NCI-H82 (cell line): ENCODE measurements at regions not wholly inside any gene's neighbourhood (a gene's known extent, or its start where the extent isn't known, plus 50 kb on each side); places are given as distances from the start of the nearest gene placed in this dataset.

ENCODE experiments used
- DNase-seq: peaks from one replicate; lab custom pipeline; 2025; lab: John Stamatoyannopoulos, UW

DNA sequence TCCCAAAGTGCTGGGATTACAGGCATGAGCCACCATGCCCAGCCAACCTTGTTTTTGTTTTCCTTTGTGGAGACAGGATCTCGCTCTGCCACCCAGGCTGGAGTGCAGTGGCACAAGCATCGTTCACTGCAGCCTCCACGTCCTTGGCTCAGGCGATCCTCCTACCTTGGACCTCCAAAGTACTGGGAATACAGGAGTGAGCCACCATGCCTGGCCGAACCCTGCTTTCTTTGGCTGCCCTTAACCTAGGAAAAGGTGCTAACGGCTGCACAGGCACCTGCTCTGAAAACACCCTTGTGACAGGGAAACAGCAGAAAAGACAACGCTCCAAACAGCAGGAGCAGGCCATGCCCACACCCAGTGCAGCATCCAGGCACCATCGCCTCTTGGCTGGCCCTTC lies 71.9 kb downstream of the OAT start:
- DNase-seq = no peak

DNA sequence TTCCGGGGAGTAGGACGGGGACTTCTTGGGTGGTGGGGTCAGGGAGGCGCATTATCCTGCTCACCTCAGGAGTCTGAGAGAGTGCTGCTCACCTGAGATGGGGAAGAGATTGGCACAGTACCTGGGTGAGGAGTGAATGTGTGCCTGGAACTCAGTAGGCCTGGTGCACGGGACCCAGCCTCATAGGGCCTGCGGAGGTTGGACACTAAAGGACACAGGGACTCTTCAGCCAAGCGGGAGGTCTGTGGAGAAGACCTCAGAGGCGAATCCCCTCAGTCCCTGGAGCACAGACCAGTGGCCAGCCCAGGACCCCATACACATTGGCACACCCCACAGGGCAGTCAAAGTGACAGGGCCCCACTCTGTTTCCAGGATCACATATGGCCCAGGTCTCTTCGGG lies 73.2 kb downstream of the OAT start:
- DNase-seq = no peak

DNA sequence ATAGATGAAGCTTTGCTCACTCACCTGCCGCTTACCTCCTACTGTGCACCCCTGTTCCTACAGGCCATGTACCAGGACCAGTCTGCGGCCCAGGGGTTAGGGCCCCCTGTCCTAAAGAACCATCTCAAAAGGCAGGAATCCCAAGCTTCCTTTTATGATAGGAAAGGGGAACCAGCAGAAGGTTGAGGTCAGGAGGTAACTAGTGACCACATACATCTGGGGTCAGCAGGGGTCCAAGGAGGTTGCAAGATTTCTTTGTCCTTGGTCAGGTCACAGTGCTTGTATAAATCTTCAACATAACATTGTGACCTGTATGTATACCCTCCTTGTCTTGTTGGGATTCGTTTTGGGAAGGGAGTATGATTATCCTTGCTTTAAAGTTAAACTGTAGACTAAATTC lies 73.8 kb downstream of the OAT start:
- no peak for DNase-seq

GRCh38 chr10:124344266-124344590 lies 74.5 kb downstream of the OAT start:
- no peak for DNase-seq

DNA sequence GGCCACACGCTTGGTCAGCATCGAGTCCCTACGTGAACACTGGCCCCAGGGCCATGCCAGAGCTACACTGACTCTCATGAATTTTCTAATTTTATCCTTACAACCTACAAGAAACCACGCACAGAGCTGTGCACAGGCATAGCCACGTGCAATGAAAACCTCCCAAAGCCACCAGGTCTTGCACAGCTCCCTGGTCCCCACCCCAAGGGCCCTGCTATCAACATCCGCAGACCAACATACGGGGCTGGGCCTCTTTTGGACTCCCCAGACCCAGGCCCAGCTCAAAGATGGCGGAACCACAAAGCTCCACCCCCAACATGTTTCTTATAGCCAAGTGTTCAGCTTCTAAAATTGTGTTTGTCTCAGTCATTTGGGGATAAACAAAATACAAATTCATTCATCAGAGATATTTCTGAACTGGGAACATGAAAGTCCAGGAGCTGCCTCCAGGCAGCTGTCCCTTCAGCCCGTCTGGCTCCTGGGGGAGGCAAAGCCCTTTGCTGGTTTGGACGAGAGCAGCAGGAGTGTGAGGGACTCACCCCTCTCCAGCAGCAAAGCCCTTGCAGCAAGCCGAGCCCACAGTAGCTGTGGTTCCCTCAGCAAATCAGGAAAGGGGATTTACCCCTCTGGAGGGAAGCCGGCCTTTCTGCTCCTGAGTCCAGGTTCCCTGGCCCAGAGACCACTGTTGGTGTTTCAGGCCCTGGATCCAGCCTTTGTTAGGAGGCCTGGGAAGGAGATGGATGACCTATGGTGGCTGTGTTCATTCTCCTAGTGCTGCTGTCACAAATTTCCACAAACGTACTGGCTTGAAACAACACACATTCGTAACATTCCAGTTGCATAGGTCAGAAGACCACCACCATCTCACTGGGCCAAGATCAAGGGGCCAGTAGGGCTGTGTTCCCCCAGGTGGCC lies 75.1 kb downstream of the OAT start:
- DNase-seq = no peak

- no peak for DNase-seq
Observed at GRCh38 chr10:124342821-124343170, 75.9 kb downstream of the OAT start.

- DNase-seq = no peak
Observed at GRCh38 chr10:124342136-124342820, 76.4 kb downstream of the OAT start.

DNA sequence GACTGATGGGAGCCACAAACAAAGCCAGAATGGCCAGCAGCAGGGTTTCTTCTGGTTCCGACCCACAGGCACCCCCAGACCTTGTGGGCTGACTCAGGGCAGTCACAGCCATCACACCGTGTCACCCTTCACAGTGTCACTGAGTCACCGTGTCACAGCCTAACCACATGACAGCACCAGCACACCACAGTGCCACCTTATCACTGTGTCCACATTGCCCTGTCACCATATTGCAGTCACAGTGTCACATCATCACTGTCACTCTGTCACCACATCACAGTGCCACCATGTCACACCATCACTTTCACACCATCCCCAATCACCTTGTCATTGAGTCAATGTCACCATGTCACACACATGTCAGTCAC lies 77.0 kb downstream of the OAT start:
- no peak for DNase-seq

- DNase-seq = no peak
Observed at GRCh38 chr10:124340033-124340760, 78.5 kb downstream of the OAT start.

DNA sequence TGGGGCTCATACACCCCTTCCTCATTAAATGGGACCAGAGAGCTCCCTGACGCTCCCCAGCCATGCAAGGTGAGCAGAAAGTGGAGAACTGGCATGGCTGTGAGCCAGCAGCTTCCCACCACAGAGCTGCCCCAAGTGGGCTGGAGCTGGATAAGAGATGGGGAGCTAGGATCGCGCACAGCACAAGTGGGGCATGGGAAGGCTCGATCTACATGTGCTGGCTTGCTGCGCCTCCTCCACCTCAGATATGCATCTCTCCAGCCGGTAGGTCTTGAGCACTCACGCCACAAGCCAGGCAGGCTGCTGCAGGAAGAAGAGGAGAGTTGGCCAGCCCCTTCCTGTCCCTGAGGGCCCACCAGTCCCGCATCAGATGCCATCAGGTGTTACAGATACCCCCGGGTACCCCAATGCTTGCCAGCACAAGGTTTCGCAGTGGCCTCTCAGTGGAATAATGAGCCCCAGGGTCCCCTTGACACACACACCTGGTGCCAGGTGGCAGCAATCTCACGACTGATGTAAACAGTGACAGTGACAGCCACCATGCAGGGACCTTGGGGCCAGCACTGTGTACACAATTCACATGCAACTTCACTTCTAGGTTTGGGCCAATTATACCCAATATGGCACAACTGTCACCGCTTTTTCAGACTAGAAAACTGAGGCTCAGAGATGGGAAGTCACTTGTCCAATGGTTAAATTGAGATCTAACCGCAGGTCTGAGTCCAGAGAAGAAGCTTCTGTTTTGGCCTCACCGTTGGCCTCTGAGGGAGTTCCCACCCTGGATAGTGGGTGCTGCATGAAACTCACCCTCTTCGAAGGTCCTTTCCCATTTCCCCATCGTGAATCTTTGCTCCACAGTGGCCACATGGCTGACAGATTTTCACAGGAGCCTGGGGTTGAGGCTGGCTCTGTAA lies 79.3 kb downstream of the OAT start:
- no peak for DNase-seq

DNA sequence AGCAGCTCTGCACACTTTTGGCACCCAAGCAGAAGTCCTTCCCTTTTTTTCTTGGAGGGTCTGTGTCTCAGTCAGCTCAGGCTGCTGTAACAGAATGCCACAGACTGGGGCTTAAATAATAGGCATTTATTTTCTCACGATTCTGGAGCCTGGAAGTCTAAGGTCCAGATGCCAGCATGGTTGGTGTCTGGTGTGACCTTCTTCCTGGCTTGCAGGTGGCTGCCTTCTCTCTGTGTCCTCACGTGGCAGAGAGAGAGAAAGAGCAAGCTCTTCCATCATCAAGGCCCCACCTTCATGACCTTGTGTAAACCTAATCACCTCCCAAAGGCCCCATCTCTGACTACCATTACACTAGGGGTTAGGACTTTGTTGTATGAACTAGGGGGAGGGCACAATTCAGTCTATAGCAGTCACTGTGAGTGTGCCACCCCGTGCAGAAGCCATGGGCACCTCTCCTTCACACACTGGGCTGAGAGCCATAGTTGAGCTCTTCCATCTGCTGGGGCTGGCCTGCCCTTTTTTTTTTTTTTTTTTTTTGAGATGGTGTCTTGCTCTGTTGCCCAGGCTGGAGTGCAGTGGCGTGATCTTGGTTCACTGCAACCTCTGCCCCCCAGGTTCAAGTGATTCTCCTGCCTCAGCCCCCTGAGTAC lies 80.3 kb downstream of the OAT start:
- no peak for DNase-seq

- DNase-seq = no peak
Observed at GRCh38 chr10:124336186-124336585, 82.5 kb downstream of the OAT start.

DNA sequence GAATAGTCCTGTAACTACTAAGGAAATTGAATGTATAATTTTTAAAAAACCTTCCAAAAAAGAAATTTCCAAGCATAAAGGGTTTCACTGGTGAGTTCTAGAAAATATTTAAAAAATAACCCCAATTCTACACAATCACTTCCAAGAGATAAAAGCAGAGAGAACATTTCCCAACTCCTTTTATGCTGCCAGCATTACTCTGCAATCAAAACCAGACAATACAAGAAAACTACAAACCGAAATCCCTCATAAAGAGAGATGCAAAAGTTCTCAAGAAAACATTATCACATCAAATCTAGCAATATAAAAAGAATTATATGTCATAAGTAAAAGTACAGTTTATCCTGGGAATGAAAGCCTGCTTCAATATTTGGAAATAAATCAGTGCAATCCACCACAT lies 84.8 kb downstream of the OAT start:
- DNase-seq = no peak

- no peak for DNase-seq
Observed at GRCh38 chr10:124332426-124332825, 86.3 kb downstream of the OAT start.

GRCh38 chr10:124329941-124330340 lies 88.8 kb downstream of the OAT start:
- DNase-seq = no peak

- no peak for DNase-seq
Observed at GRCh38 chr10:124329362-124329761, 89.4 kb downstream of the OAT start.

DNA sequence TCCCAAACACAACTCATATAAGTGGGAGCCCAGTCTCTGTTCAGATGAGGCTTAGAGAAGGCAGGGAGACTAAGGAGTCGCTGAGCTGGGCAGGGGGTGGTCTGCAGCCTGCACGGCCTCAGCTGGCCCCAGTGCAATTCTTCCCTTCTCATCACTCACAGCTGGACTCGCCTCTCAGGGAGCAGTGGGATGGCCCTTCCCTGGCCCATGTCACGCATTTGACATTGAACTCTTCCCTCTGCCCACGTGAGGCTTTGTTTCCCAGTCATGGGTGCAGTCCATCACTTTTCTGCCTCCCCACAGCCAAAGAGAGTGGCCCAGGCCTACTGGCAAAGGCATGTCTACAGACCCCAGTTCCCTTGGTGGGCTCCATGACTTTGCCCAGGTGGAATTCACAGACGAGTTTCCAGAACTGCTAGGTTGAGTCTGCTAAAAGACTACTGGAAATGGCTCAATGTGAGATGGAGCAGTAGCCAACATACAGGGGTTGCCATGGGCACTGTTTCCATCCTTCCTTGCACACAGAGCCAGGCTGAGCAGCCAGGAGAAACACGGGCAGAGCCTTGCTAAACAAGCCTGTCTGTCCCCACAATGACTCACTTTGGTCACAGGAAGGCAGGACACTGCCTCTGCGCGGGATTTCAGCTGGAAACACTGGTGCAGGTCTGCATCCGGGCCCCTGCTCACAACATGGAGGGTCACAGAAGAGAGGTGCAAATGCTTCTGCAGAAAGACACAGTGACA lies 90.1 kb downstream of the OAT start:
- DNase-seq = no peak

DNA sequence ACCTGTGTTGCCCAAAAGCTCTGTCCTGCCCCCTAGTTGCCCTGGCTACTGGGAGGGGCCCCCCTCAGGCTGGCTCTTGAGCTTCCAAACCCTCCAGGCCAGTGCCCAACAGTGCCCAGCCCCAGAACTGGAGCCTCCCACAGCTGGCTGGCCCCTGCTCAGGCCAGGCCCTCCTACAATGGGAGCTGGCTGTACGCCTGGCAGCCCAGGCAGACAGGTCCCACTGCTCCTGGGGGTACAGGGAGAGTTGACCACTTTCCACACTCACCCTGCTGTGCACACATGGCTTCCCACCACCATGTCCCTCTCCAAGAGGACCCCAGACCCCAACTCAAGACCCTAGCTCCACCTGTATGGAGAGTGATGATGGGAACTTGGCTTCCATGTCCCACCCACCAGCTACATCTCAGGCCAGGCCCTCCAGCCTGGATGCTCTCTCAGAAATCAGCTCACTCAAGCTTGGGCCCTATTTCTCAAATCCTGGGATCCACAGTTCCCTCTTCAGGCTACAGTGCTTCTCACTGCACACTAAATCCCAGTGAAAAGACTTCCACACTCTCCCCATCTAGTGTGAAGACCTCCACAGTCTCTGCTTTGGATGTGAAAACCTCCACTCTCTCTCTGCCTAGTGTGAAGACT lies 92.6 kb downstream of the OAT start:
- DNase-seq = no peak

- DNase-seq = no peak
Observed at GRCh38 chr10:124325633-124325914, 93.1 kb downstream of the OAT start.

DNA sequence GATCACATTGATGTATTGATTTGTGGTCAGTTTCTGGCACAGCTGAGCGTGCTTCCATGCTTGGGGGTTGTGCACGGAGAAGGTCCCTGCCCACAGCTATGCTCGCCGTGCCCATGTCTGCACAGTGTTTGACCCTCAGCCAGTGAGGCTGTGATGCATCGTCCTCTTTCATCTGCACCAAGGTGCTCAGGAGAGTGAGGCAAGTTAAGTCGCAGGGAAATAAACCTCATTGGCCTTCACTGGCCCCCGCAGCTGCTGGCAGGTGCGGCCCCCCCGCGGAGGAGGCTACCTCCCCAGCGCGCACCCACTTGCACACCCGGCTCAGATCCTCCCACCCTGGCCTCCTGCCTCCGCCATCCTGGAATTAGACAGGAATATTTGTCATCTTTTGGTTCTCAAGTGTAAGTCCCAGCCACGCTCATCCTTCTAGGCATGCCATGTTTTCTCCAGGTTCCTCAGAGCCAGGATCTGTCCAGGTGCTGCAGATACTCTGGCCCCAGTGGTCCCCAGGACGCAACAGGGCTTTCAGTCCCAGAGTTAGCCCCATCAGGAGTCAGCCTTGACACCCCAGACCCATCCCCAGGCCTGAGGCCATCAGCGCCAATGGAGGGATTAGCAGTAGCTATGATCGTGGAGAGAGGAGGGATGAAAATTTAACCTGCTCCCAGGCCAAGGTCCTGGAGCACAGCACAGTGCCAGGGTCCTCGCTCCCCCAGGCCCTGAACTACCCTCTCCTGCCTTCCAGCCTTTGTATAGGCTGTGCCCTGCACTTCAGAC lies 93.7 kb downstream of the OAT start:
- no peak for DNase-seq
